ENCODE measurements at regions not wholly inside any gene's neighbourhood (a gene's known extent, or its start where the extent isn't known, plus 50 kb on each side); places are given as distances from the start of the nearest gene placed in this dataset.

- Histone ChIP-seq H3K4me1 (ENCODE audit: control insufficient read depth, insufficient read depth, low read length) (peaks cover 18% of the 10 kb centered on the region), H3K27me3 (ENCODE audit: control insufficient read depth, insufficient read depth, low read length) (no peaks in the 10 kb centered on the region), H3K36me3 (ENCODE audit: control insufficient read depth, insufficient read depth, low read length) (no peaks in the 10 kb centered on the region), H3K9ac (ENCODE audit: low read length) (no peak overlapping the region), H3K4me3 (ENCODE audit: low read length) (no peak overlapping the region), H3K27ac (ENCODE audit: low read depth, low read length) (no peak overlapping the region)
These were observed 234.3 kb upstream of the PLEKHG7 start for GRCh38 chr12:92468358-92469020.

GRCh38 chr12:92467886-92468285 lies 234.9 kb upstream of the PLEKHG7 start:
- no peak overlapping the region for H3K27ac ChIP-seq (ENCODE audit: low read depth, low read length)

GRCh38 chr12:92466391-92467305 lies 236.1 kb upstream of the PLEKHG7 start:
- Histone ChIP-seq H3K4me1 (ENCODE audit: control insufficient read depth, insufficient read depth, low read length) (peaks cover 18% of the 10 kb centered on the region), H3K27ac (ENCODE audit: low read depth, low read length) (peak overlapping the region; percentile 67), H3K9ac (ENCODE audit: low read length) (no peak overlapping the region)

More at GRCh38 chr12:92467886-92468285, 234.9 kb upstream of the PLEKHG7 start:
- H3K9ac ChIP-seq (ENCODE audit: low read length) = no peak overlapping the region
- H3K4me3 ChIP-seq (ENCODE audit: low read length) = no peak overlapping the region
- H3K36me3 ChIP-seq (ENCODE audit: control insufficient read depth, insufficient read depth, low read length) = no peaks in the 10 kb centered on the region
- no peaks in the 10 kb centered on the region for H3K27me3 ChIP-seq (ENCODE audit: control insufficient read depth, insufficient read depth, low read length)
- H3K4me1 ChIP-seq (ENCODE audit: control insufficient read depth, insufficient read depth, low read length) = peaks cover 18% of the 10 kb centered on the region

GRCh38 chr12:92465786-92466295 lies 236.9 kb upstream of the PLEKHG7 start:
- peak overlapping the region; percentile 67 for H3K27ac ChIP-seq (ENCODE audit: low read depth, low read length)
- peak overlapping the region; percentile 7 for H3K4me3 ChIP-seq (ENCODE audit: low read length)
- no peaks in the 10 kb centered on the region for H3K27me3 ChIP-seq (ENCODE audit: control insufficient read depth, insufficient read depth, low read length)
- no peak overlapping the region for H3K9ac ChIP-seq (ENCODE audit: low read length)
- peaks cover 18% of the 10 kb centered on the region for H3K4me1 ChIP-seq (ENCODE audit: control insufficient read depth, insufficient read depth, low read length)
- no peaks in the 10 kb centered on the region for H3K36me3 ChIP-seq (ENCODE audit: control insufficient read depth, insufficient read depth, low read length)

More at GRCh38 chr12:92466391-92467305, 236.1 kb upstream of the PLEKHG7 start:
- H3K4me3 ChIP-seq (ENCODE audit: low read length) = peak overlapping the region; percentile 7
- no peaks in the 10 kb centered on the region for H3K36me3 ChIP-seq (ENCODE audit: control insufficient read depth, insufficient read depth, low read length)
- no peaks in the 10 kb centered on the region for H3K27me3 ChIP-seq (ENCODE audit: control insufficient read depth, insufficient read depth, low read length)

GRCh38 chr12:92464911-92465310 lies 237.9 kb upstream of the PLEKHG7 start:
- no peak overlapping the region for H3K9ac ChIP-seq (ENCODE audit: low read length)
- H3K27me3 ChIP-seq (ENCODE audit: control insufficient read depth, insufficient read depth, low read length) = no peaks in the 10 kb centered on the region
- H3K4me3 ChIP-seq (ENCODE audit: low read length) = no peak overlapping the region
- H3K36me3 ChIP-seq (ENCODE audit: control insufficient read depth, insufficient read depth, low read length) = no peaks in the 10 kb centered on the region
- H3K27ac ChIP-seq (ENCODE audit: low read depth, low read length) = peak overlapping the region; percentile 1
- H3K4me1 ChIP-seq (ENCODE audit: control insufficient read depth, insufficient read depth, low read length) = peaks cover 18% of the 10 kb centered on the region

GRCh38 chr12:92463171-92463570 lies 239.6 kb upstream of the PLEKHG7 start:
- no peaks in the 10 kb centered on the region for H3K36me3 ChIP-seq (ENCODE audit: control insufficient read depth, insufficient read depth, low read length)
- peaks cover 18% of the 10 kb centered on the region for H3K4me1 ChIP-seq (ENCODE audit: control insufficient read depth, insufficient read depth, low read length)
- H3K9ac ChIP-seq (ENCODE audit: low read length) = no peak overlapping the region
- H3K4me3 ChIP-seq (ENCODE audit: low read length) = no peak overlapping the region
- no peaks in the 10 kb centered on the region for H3K27me3 ChIP-seq (ENCODE audit: control insufficient read depth, insufficient read depth, low read length)
- no peak overlapping the region for H3K27ac ChIP-seq (ENCODE audit: low read depth, low read length)

GRCh38 chr12:92462527-92462926 lies 240.3 kb upstream of the PLEKHG7 start:
- H3K27me3 ChIP-seq (ENCODE audit: control insufficient read depth, insufficient read depth, low read length) = no peaks in the 10 kb centered on the region
- H3K4me1 ChIP-seq (ENCODE audit: control insufficient read depth, insufficient read depth, low read length) = peaks cover 18% of the 10 kb centered on the region
- no peaks in the 10 kb centered on the region for H3K36me3 ChIP-seq (ENCODE audit: control insufficient read depth, insufficient read depth, low read length)
- H3K9ac ChIP-seq (ENCODE audit: low read length) = no peak overlapping the region
- no peak overlapping the region for H3K4me3 ChIP-seq (ENCODE audit: low read length)
- no peak overlapping the region for H3K27ac ChIP-seq (ENCODE audit: low read depth, low read length)

- Histone ChIP-seq H3K4me3 (ENCODE audit: low read length) (no peak overlapping the region), H3K36me3 (ENCODE audit: control insufficient read depth, insufficient read depth, low read length) (no peaks in the 10 kb centered on the region), H3K4me1 (ENCODE audit: control insufficient read depth, insufficient read depth, low read length) (peaks cover 18% of the 10 kb centered on the region), H3K27me3 (ENCODE audit: control insufficient read depth, insufficient read depth, low read length) (no peaks in the 10 kb centered on the region), H3K27ac (ENCODE audit: low read depth, low read length) (no peak overlapping the region), H3K9ac (ENCODE audit: low read length) (no peak overlapping the region)
These were observed 240.7 kb upstream of the PLEKHG7 start for GRCh38 chr12:92462049-92462448.

GRCh38 chr12:92459850-92460249 lies 242.9 kb upstream of the PLEKHG7 start:
- Histone ChIP-seq H3K27me3 (ENCODE audit: control insufficient read depth, insufficient read depth, low read length) (no peaks in the 10 kb centered on the region), H3K4me1 (ENCODE audit: control insufficient read depth, insufficient read depth, low read length) (peaks cover 3% of the 10 kb centered on the region), H3K27ac (ENCODE audit: low read depth, low read length) (no peak overlapping the region), H3K4me3 (ENCODE audit: low read length) (no peak overlapping the region), H3K9ac (ENCODE audit: low read length) (no peak overlapping the region), H3K36me3 (ENCODE audit: control insufficient read depth, insufficient read depth, low read length) (no peaks in the 10 kb centered on the region)

GRCh38 chr12:92458996-92459395 lies 243.8 kb upstream of the PLEKHG7 start:
- no peak overlapping the region for H3K4me3 ChIP-seq (ENCODE audit: low read length)
- H3K36me3 ChIP-seq (ENCODE audit: control insufficient read depth, insufficient read depth, low read length) = no peaks in the 10 kb centered on the region
- H3K27ac ChIP-seq (ENCODE audit: low read depth, low read length) = no peak overlapping the region
- H3K4me1 ChIP-seq (ENCODE audit: control insufficient read depth, insufficient read depth, low read length) = no peaks in the 10 kb centered on the region
- no peak overlapping the region for H3K9ac ChIP-seq (ENCODE audit: low read length)
- no peaks in the 10 kb centered on the region for H3K27me3 ChIP-seq (ENCODE audit: control insufficient read depth, insufficient read depth, low read length)

GRCh38 chr12:92457458-92458180 lies 245.2 kb upstream of the PLEKHG7 start:
- H3K27me3 ChIP-seq (ENCODE audit: control insufficient read depth, insufficient read depth, low read length) = no peaks in the 10 kb centered on the region
- H3K9ac ChIP-seq (ENCODE audit: low read length) = no peak overlapping the region
- no peaks in the 10 kb centered on the region for H3K4me1 ChIP-seq (ENCODE audit: control insufficient read depth, insufficient read depth, low read length)
- no peak overlapping the region for H3K27ac ChIP-seq (ENCODE audit: low read depth, low read length)
- no peak overlapping the region for H3K4me3 ChIP-seq (ENCODE audit: low read length)
- H3K36me3 ChIP-seq (ENCODE audit: control insufficient read depth, insufficient read depth, low read length) = no peaks in the 10 kb centered on the region

GRCh38 chr12:92452763-92453162 lies 250.0 kb upstream of the PLEKHG7 start:
- Histone ChIP-seq H3K36me3 (ENCODE audit: control insufficient read depth, insufficient read depth, low read length) (no peaks in the 10 kb centered on the region), H3K4me1 (ENCODE audit: control insufficient read depth, insufficient read depth, low read length) (no peaks in the 10 kb centered on the region), H3K27ac (ENCODE audit: low read depth, low read length) (no peak overlapping the region), H3K9ac (ENCODE audit: low read length) (no peak overlapping the region), H3K27me3 (ENCODE audit: control insufficient read depth, insufficient read depth, low read length) (no peaks in the 10 kb centered on the region), H3K4me3 (ENCODE audit: low read length) (no peak overlapping the region)

All from rectal smooth muscle tissue (tissue), 1 donor.